ENCODE measurements at regions not wholly inside any gene's neighbourhood (a gene's known extent, or its start where the extent isn't known, plus 50 kb on each side); places are given as distances from the start of the nearest gene placed in this dataset.
"Not testable (repeated sequence)": the region's sequence is repeated elsewhere in the genome, so short reads cannot be mapped to it uniquely, and the experiment has no call there.

DNA sequence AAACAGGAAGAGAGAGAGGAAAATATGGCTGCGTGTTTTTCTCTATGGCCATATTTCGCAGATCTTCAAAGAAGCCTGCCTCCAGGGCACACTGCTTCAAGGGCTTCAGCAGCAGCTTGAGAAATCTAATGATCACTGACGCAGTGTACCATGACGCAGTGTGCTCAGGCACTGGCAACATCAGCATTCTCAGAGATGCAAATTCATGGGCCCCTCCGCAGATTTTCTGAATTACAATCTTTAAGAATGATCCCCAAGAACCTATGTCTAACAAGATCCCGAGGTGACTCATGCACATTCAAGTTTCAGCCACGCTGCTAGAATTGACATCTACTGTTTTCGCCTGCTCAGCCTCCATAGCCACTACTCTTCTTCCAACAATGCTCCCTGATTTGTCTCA is 143.9 kb upstream of the ZNF366 start:
- no peak for DNase-seq (ENCODE audit: low spot score)

- no peak for DNase-seq (ENCODE audit: low spot score)
Observed at GRCh38 chr5:72649449-72649848, 142.2 kb upstream of the ZNF366 start.

DNA sequence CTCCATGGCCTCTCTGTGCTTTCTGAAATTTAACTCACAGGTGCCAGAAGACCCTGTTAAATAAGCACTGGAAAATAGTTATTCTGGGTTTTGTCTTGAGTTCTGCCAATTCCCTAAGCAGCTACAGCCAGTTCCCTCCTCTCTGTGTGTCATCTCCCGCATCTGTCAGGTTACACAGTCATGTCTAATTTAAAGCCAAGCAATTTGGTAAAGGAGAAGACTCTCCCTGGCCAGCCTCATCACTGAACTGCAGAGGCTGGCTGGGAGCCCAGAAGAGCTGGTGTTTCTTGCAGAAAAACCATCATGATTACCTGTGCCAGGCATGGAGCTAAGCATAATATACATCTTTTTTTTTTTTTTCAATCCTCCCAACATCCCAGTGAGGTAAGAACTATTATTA is 141.3 kb upstream of the ZNF366 start:
- no peak for DNase-seq (ENCODE audit: low spot score)

- DNase-seq (ENCODE audit: low spot score), result no peak
Observed at GRCh38 chr5:72647806-72648205, 140.6 kb upstream of the ZNF366 start.

- no peak for DNase-seq (ENCODE audit: low spot score)
Observed at GRCh38 chr5:72646246-72646866, 139.1 kb upstream of the ZNF366 start.

- DNase-seq (ENCODE audit: low spot score), result no peak
Observed at GRCh38 chr5:72645064-72645846, 138.0 kb upstream of the ZNF366 start.

DNA sequence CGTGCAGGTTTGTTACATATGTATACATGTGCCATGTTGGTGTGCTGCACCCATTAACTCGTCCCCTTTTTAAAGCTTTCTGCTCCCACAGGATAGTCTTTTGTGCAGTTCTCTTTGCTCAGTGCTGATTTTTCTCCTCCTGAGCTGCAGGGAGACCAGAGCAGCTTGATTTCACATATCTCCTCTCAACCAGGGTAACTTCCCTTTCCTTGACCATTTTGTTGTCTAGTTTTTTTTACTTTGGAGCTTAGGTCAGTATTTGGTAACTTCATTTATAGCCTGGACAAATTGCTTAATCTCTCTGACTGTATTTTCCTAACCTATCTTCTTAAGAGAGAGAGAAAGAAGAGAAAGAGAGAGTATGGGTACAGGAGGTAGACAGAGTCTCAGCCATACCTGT is 137.1 kb upstream of the ZNF366 start:
- no peak for DNase-seq (ENCODE audit: low spot score)

DNA sequence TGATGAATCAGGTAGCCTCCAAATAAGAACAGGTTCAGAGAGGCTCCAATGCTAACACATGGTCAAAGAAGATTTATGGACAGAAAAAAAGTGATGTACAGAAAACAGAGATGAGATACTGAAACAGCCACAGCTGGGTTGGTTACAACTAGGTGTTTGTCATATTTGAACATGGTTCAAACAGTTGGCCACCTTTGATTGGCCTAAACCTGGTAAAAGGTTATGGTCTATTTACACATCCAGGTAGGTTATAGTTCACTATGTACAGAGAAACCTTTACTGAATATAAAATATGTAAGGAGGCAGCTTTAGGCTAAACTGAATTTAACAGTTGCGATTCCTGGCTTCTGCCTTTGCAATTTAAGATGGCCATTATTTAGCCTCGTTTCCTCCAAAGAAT is 134.0 kb upstream of the ZNF366 start:
- no peak for DNase-seq (ENCODE audit: low spot score)

DNA sequence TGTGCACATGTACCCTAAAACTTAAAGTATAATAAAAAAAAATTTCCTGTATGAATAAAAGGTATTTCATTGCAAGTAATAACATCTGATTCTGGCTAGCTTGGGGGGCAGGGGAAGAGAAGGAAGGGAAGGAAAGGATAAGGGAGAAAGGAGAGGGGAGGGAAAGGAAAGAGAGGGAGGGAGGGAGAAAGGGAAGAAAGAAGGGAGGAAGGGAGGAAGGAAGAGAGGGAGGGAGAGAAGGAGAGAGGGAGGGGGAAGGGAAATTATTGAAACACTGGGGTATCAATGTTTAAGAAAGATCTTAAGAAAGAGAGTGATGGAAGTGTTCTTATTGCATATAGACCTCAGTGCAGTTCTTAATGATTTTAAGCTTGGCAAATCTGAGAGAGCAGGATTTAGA is 129.8 kb upstream of the ZNF366 start:
- DNase-seq (ENCODE audit: low spot score), result no peak

DNA sequence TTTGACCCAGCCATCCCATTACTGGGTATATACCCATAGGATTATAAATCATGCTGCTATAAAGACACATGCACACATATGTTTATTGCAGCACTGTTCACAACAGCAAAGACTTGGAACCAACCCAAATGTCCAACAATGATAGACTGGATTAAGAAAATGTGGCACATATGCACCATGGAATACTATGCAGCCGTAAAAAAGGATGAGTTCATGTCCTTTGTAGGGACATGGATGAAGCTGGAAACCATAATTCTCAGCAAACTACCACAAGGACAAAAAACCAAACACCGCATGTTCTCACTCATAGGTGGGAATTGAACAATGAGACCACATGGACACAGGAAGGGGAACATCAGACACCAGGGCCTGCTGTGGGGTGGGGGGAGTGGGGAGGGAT is 129.4 kb upstream of the ZNF366 start:
- DNase-seq (ENCODE audit: low spot score), result not testable (repeated sequence)

- DNase-seq (ENCODE audit: low spot score), result no peak
Observed at GRCh38 chr5:72634444-72634843, 127.2 kb upstream of the ZNF366 start.

GRCh38 chr5:72633649-72634048 is 126.4 kb upstream of the ZNF366 start:
- DNase-seq (ENCODE audit: low spot score), result no peak

GRCh38 chr5:72633041-72633445 is 125.8 kb upstream of the ZNF366 start:
- no peak for DNase-seq (ENCODE audit: low spot score)

GRCh38 chr5:72630721-72631120 is 123.5 kb upstream of the ZNF366 start:
- DNase-seq (ENCODE audit: low spot score), result no peak

- DNase-seq (ENCODE audit: low spot score), result no peak
Observed at GRCh38 chr5:72630081-72630480, 122.9 kb upstream of the ZNF366 start.

DNA sequence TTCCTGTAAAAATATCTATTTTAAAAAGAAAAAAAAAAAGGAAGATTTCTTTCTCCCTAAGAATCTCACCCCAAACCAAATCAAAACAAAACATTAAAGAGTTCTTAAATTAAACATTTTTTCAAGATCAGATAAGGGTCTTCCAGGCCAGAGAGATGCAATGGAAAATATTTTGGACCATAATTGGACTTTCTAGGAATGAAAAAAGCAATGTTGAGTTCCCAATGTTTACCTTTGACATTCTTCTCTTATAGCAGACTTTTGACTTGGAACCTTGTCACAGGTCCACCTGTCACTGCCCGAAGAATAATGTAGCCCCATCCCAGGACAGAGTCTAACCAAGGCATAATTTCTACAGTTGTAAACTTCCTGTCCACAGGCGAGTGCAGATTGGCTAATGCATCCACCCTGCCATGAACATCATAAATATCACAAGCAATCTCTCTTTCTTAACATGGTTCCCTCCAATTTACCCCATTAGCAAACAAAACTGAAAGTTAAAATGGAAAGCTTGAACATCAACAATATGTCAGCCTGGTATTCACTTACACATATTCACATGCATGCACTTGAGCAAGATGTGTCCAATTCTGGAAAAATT is 121.7 kb upstream of the ZNF366 start:
- DNase-seq (ENCODE audit: low spot score), result no peak

DNA sequence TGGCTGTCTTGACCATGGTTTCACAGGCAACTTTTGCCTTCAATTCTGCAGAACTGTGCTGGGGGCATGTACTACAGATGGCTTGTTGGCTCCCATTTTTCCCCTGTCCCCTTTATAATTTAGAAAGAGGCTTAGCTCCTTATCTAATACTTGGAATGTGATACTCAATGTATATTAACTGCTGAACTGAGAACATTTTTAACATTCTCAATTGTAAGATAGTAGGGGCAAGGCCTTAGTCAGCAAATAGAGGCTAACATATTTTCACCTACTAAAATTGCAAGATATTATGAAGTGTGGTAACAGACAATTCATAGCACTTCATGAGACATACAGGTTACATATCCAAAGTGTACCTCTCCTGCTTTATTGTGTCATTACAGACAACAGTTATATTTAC is 118.1 kb upstream of the ZNF366 start:
- DNase-seq (ENCODE audit: low spot score), result no peak

- DNase-seq (ENCODE audit: low spot score), result no peak
Observed at GRCh38 chr5:72624641-72625236, 117.5 kb upstream of the ZNF366 start.

- no peak for DNase-seq (ENCODE audit: low spot score)
Observed at GRCh38 chr5:72623936-72624335, 116.7 kb upstream of the ZNF366 start.

DNA sequence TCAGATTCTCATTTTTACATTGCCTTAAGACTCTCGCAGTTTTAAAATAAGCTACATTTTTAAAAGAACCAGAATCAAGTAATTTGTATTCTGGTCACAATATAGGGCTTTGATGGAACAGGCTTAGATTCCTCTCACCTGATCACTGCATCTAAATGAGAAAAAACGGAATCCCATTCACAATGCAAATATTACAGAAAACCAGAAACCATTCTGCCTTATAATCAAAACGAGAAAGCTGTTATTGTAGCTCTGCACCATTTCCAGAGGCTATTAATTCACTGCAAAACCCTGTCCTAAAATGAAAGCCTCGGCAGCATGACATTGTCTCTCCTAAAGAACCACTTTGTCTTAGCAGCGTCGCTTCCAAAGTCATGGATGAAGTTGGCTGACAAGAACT is 116.1 kb upstream of the ZNF366 start:
- no peak for DNase-seq (ENCODE audit: low spot score)

DNA sequence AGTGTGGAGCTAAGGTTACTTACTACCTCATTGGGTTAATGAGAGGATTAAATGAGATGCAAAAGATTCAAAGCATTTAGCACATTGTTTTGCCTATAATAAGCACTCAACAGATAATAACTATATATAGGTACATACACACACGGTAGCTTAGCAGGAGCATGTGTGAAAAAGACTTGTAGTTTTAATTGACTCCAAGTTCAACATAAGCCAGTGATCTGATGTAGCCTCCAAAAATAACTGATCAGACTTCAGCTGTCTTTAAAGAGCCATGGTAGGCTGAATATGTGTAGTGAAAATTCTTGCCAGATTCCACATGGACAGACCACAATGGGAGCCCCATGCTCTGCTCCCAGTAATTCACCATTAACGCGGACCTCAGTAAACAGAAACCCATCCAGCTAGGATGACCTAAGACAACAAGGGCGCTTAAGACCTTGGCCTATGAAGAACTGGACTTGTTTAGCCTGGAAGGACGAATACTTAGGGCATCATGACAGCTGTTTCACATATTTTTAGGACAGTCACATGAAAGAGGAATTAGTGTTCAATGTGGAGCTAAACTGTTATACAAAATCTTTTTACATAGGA is 115.1 kb upstream of the ZNF366 start:
- DNase-seq (ENCODE audit: low spot score), result no peak

DNA sequence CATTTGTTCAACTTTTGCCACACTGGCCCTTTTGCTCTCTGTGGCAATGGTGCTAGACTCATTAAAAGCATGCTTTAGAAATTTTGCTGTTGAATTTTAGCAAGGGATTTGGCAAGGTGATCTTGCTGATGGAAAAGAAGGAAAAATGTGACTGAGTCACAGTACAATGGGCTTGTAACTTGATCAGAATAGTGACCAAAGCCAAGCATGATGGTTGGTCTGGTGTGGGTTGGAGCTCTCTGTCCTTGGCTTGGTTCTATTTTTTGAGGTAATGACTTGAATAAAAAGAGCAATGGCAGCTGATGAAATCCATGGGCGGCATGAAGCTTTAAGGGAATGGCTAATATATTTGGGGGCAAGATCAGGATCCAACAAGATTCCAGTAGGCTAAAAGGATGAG is 114.4 kb upstream of the ZNF366 start:
- DNase-seq (ENCODE audit: low spot score), result no peak

- DNase-seq (ENCODE audit: low spot score), result no peak
Observed at GRCh38 chr5:72619677-72620076, 112.5 kb upstream of the ZNF366 start.

All from ecto neural progenitor cell (in vitro differentiated cells).